ENCODE measurements at regions not wholly inside any gene's neighbourhood (a gene's known extent, or its start where the extent isn't known, plus 50 kb on each side); places are given as distances from the start of the nearest gene placed in this dataset.

- no peak for DNase-seq
- CTCF ChIA-PET, result no interaction called here
- H3K9me3 Mint-ChIP-seq (ENCODE audit: low read depth, unreplicated experiment), result no peaks in the 10 kb centered on the region
- no peak overlapping the region for H3K27ac Mint-ChIP-seq (ENCODE audit: unreplicated experiment)
- no peak for TF ChIP-seq CTCF (IDR thresholded peaks at IDR 0.05; ENCODE audit: unreplicated experiment)
- no peaks in the 10 kb centered on the region for H3K36me3 Mint-ChIP-seq (ENCODE audit: insufficient read depth, unreplicated experiment)
- no peak overlapping the region for H3K4me3 Mint-ChIP-seq (ENCODE audit: low read depth, unreplicated experiment)
- intact Hi-C loops (cut with micrococcal nuclease; ENCODE audit: unreplicated experiment), result no loop called here
- no peaks in the 10 kb centered on the region for H3K4me1 Mint-ChIP-seq (ENCODE audit: low read depth, unreplicated experiment)
- BruUV-seq (replicated peaks), result no TSS peak
- H3K27me3 Mint-ChIP-seq (ENCODE audit: unreplicated experiment), result no peaks in the 10 kb centered on the region
Measured at GRCh38 chr13:99027661-99028425, 50.0 kb upstream of the DOCK9 start.

- intact Hi-C loops (cut with micrococcal nuclease; ENCODE audit: unreplicated experiment), result no loop called here
- no peak for DNase-seq
- BruUV-seq (replicated peaks), result no TSS peak
- peaks cover 1% of the 10 kb centered on the region for H3K4me1 Mint-ChIP-seq (ENCODE audit: low read depth, unreplicated experiment)
- H3K9me3 Mint-ChIP-seq (ENCODE audit: low read depth, unreplicated experiment), result no peaks in the 10 kb centered on the region
- TF ChIP-seq CTCF (IDR thresholded peaks at IDR 0.05; ENCODE audit: unreplicated experiment), result no peak
- no peak overlapping the region for H3K27ac Mint-ChIP-seq (ENCODE audit: unreplicated experiment)
- H3K36me3 Mint-ChIP-seq (ENCODE audit: insufficient read depth, unreplicated experiment), result no peaks in the 10 kb centered on the region
- no peak overlapping the region for H3K4me3 Mint-ChIP-seq (ENCODE audit: low read depth, unreplicated experiment)
- no peaks in the 10 kb centered on the region for H3K27me3 Mint-ChIP-seq (ENCODE audit: unreplicated experiment)
- CTCF ChIA-PET, result no interaction called here
Measured at GRCh38 chr13:99028890-99029289, 51.0 kb upstream of the DOCK9 start.

GRCh38 chr13:99029576-99029975 is 51.7 kb upstream of the DOCK9 start:
- TF ChIP-seq CTCF (IDR thresholded peaks at IDR 0.05; ENCODE audit: unreplicated experiment), result no peak
- H3K27me3 Mint-ChIP-seq (ENCODE audit: unreplicated experiment), result no peaks in the 10 kb centered on the region
- no TSS peak for BruUV-seq (replicated peaks)
- no peak overlapping the region for H3K4me3 Mint-ChIP-seq (ENCODE audit: low read depth, unreplicated experiment)
- intact Hi-C loops (cut with micrococcal nuclease; ENCODE audit: unreplicated experiment), result no loop called here
- no peak overlapping the region for H3K27ac Mint-ChIP-seq (ENCODE audit: unreplicated experiment)
- no peak for DNase-seq
- CTCF ChIA-PET, result no interaction called here
- H3K9me3 Mint-ChIP-seq (ENCODE audit: low read depth, unreplicated experiment), result no peaks in the 10 kb centered on the region
- peaks cover 7% of the 10 kb centered on the region for H3K4me1 Mint-ChIP-seq (ENCODE audit: low read depth, unreplicated experiment)
- no peaks in the 10 kb centered on the region for H3K36me3 Mint-ChIP-seq (ENCODE audit: insufficient read depth, unreplicated experiment)

DNA sequence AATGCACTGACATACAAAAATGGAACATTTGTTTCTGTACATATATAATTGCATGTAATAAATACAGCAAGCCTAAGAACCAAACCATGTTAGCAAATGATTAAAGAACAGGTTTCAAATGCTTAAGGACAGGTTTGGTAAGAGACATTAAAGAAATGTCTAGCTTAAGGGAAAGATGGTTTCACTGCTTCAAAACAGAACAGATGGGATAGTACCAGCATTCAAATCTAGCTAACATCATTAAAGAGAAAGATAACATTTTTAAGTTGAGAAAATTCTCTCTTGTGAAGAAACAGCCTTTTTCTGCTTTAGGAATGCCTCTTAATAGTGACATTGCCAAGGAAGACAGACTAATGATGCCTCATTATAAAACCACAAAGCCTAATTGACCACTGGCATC is 52.5 kb upstream of the DOCK9 start:
- intact Hi-C loops (cut with micrococcal nuclease; ENCODE audit: unreplicated experiment), result loop anchor here (5.0 to 10.0 kb wide), 3 partner anchors 53 to 188 kb away; partner anchors contain the start of gene DOCK9
- Mint-ChIP-seq H3K4me1 (ENCODE audit: low read depth, unreplicated experiment) (peaks cover 7% of the 10 kb centered on the region), H3K36me3 (ENCODE audit: insufficient read depth, unreplicated experiment) (no peaks in the 10 kb centered on the region), H3K27ac (ENCODE audit: unreplicated experiment) (no peak overlapping the region), H3K9me3 (ENCODE audit: low read depth, unreplicated experiment) (no peaks in the 10 kb centered on the region), H3K4me3 (ENCODE audit: low read depth, unreplicated experiment) (no peak overlapping the region), H3K27me3 (ENCODE audit: unreplicated experiment) (no peaks in the 10 kb centered on the region)
- no TSS peak for BruUV-seq (replicated peaks)
- DNase-seq, result no peak
- CTCF ChIA-PET, result no interaction called here
- TF ChIP-seq CTCF (IDR thresholded peaks at IDR 0.05; ENCODE audit: unreplicated experiment), result no peak

Measured in Calu3 (cell line).